HL-60 (cell line): ENCODE measurements at regions not wholly inside any gene's neighbourhood (a gene's known extent, or its start where the extent isn't known, plus 50 kb on each side); places are given as distances from the start of the nearest gene placed in this dataset.

Source experiments
- CTCF ChIP-seq: IDR thresholded peaks from one replicate; pipeline ENCODE4 v1.5.1; 2011; ENCODE audit warnings: low read length, control low read depth, inconsistent platforms; ENCODE audit not compliant: insufficient read depth
- GABPA ChIP-seq: IDR thresholded peaks from 2 replicates; pipeline ENCODE4 v1.6.1; 2012; ENCODE audit warnings: low read depth
- POLR2AphosphoS5 ChIP-seq: IDR thresholded peaks from 2 replicates; pipeline ENCODE4 v1.6.1; 2012; ENCODE audit warnings: low read depth
- REST ChIP-seq: IDR thresholded peaks from 2 replicates; pipeline ENCODE4 v1.6.1; 2012; ENCODE audit warnings: low read depth; ENCODE audit not compliant: insufficient replicate concordance
- SPI1 ChIP-seq: IDR thresholded peaks from 2 replicates; pipeline ENCODE4 v1.6.1; 2012; ENCODE audit warnings: low read depth, mild to moderate bottlenecking, borderline replicate concordance

GRCh38 chr4:134390319-134390718, 188.7 kb upstream of the PABPC4L start:
- TF ChIP-seq CTCF (no peak), REST (no peak), POLR2AphosphoS5 (no peak), GABPA (no peak), SPI1 (no peak)
